SK-N-SH (cell line): ENCODE measurements at regions not wholly inside any gene's neighbourhood (a gene's known extent, or its start where the extent isn't known, plus 50 kb on each side); places are given as distances from the start of the nearest gene placed in this dataset.

Source experiments
- CTCF ChIP-seq: fragments of 200-600 bp; sonication (generic); IDR thresholded peaks from 2 replicates; pipeline ENCODE4 v1.6.1; 2017; ENCODE audit warnings: antibody characterized with exemption, mild to moderate bottlenecking, moderate library complexity
- POLR2AphosphoS5 ChIP-seq: IDR thresholded peaks from 2 replicates; pipeline ENCODE4 v1.6.1; 2012; ENCODE audit warnings: low read depth, low read length
- RAD21 ChIP-seq: IDR thresholded peaks from 2 replicates; pipeline ENCODE4 v1.6.1; 2012; ENCODE audit warnings: mild to moderate bottlenecking, low read length

DNA sequence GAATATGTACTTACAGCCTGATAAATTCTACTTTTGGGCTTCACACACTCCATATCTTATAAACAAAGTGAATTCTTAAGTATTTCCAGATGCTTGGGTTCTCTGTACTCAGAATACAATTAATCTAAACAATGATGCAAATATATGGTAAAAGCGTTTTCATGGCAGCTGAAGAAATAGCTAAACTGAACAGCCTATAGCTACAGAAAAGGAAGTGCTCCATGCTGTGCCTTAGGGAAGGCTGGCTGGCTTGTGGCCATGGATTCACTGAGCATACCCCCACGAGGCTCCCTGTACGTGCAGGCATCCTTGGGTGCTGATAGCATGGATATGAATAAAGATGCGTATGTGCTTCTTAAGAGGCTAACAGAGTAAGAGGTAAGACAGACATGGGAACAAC, 264.0 kb downstream of the KLF13 start:
- TF ChIP-seq CTCF: no peak
- TF ChIP-seq RAD21: no peak
- no peak for TF ChIP-seq POLR2AphosphoS5
